Dedifferentiated amniotic fluid mesenchymal stem cell (primary cell): ENCODE measurements at regions not wholly inside any gene's neighbourhood (a gene's known extent, or its start where the extent isn't known, plus 50 kb on each side); places are given as distances from the start of the nearest gene placed in this dataset.
"Not testable (repeated sequence)": the region's sequence is repeated elsewhere in the genome, so short reads cannot be mapped to it uniquely, and the experiment has no call there.

Experiments
- DNase-seq: peaks from one replicate; pipeline ENCODE4 v3.0.0-alpha.2; 2016; ENCODE audit errors: extremely low spot score

DNA sequence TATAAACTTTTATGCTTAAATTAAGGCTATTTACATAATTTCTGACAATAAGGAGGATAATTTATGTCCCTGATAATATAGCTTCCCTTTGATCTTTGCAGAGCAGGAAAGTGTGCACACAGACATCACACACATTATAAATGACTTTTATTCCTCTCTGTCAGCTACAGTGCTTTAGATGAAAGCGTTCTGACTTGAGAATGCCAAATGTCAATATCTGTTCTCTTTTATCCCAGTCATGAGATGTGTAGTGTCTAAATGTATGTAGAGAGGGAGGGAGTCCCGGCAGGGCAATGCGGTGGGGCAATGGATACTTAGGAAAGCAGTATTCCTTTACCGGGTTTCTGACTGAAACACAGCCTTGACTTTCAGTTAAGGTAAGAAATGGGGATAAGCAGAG lies 225.4 kb upstream of the CHORDC1 start:
- no peak for DNase-seq

DNA sequence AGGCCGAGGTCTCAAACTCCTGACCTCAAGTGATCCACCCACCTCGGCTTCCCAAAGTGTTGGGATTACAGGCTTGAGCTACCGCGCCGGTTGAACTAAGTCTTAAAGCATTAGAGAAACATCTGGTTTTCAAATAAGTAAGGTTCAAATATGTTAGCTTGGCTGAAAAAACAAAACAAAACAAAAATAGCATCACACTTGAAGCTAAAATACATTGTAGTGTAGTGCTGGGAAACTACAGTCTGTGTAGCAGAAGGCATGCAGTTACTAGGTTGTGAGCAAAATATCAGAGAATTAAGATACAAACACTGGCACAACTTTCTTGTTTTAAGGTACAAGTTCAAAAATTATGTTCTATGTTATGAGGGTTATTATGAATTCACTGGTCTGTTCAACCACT lies 224.8 kb upstream of the CHORDC1 start:
- no peak for DNase-seq

DNA sequence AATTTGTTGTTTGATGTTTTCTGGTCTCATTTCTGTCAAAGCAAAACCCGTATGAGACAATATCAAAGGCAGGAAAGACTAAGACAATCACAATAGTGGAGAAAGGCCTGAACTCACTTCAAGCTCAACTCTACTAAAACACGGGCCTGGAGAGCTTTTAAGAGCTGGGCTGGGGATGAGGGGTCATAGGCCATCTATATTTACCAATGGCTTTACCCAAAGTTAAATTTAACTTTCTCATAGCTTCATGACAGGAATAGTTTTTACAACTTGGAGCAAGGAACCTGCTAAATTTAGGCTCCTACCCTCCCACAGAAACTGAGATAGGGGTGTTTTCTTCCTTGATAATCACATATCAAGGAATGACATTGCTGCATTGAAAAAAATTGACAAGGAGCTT lies 223.4 kb upstream of the CHORDC1 start:
- no peak for DNase-seq

DNA sequence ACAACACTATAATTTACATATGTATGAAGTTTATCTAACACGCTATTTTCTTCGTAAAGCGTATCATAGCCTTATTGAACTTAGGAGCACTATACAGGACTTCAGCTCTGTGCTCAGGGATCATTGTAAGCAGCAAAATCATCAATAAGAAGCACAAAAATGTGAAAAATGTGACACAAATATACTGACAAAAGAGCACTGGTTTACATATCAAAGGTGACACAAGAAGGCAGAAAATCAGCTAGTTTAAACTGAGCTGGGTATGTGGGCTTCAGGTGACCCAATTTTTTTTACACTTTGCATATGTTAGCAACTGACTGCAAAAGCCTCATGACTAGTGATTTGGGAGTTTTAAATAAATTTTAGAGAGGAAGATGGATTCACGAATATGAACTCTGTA lies 215.2 kb upstream of the CHORDC1 start:
- DNase-seq: no peak

DNA sequence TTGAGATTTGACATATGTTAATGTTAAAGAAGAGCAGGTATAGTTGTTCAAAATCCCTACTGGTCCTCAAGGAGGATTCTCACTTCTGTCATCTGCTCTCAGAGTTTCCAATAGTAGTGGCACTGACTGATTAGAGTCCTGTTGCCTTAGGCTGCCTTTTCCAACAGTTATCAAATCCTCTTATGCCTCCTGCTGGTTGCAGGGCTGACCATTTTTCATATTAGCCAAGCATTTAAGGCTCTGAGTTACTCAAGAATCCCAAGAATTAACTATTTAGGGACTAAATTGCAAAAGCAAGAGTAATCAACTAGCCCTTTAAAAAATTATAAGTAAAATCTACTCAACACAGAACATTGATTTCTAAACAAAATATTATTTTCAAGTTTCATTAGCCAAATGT lies 212.0 kb upstream of the CHORDC1 start:
- no peak for DNase-seq

- no peak for DNase-seq
These were observed 206.0 kb upstream of the CHORDC1 start for GRCh38 chr11:90428836-90429235.

GRCh38 chr11:90426442-90426841 lies 203.6 kb upstream of the CHORDC1 start:
- DNase-seq: no peak

DNA sequence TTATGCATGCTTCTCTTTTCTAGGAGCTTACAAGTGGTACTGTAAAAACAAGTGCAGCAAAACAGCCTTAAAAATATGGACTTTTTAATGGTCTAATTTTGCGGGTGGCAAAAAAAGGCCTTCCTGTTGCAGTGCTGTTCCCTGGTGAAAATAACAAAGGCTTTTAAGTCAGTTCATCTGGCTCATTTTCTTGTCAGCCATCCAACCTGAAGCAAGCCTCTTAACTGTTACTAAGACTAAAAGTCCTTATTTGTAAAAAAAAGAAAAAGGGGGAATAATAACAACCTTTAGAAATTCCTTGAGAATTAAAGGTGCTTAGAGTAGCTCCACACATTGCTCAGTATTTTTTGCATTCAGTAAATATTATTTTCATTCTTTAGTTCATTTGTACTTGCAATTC lies 200.5 kb upstream of the CHORDC1 start:
- no peak for DNase-seq

- DNase-seq: not testable (repeated sequence)
These were observed 199.9 kb upstream of the CHORDC1 start for GRCh38 chr11:90422787-90423186.

GRCh38 chr11:90414221-90414620 lies 191.4 kb upstream of the CHORDC1 start:
- DNase-seq: no peak

GRCh38 chr11:90407350-90407749 lies 184.5 kb upstream of the CHORDC1 start:
- DNase-seq: no peak

DNA sequence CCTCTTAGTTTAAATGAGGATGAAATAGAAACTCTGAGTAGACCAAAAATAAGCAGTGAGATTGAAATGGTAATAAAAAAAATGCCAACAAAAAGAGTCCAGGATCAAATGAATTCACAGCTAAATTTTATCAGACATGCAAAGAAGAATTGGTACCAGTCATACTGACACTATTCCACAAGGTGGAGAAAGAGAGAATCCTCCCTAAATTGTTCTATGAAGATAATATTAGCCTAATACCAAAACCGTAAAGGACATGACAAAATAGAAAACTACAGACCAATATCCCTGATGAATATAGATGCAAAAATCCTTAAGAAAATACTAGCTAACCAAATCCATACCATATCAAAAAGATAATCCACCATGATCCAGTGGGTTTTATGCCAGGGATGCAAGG lies 169.8 kb upstream of the CHORDC1 start:
- no peak for DNase-seq

- DNase-seq: no peak
These were observed 168.9 kb upstream of the CHORDC1 start for GRCh38 chr11:90391756-90392155.

- no peak for DNase-seq
These were observed 157.4 kb upstream of the CHORDC1 start for GRCh38 chr11:90380206-90380605.

GRCh38 chr11:90373971-90374370 lies 151.1 kb upstream of the CHORDC1 start:
- no peak for DNase-seq

- no peak for DNase-seq
These were observed 141.7 kb upstream of the CHORDC1 start for GRCh38 chr11:90364527-90364926.

- no peak for DNase-seq
These were observed 140.9 kb upstream of the CHORDC1 start for GRCh38 chr11:90363739-90364138.

DNA sequence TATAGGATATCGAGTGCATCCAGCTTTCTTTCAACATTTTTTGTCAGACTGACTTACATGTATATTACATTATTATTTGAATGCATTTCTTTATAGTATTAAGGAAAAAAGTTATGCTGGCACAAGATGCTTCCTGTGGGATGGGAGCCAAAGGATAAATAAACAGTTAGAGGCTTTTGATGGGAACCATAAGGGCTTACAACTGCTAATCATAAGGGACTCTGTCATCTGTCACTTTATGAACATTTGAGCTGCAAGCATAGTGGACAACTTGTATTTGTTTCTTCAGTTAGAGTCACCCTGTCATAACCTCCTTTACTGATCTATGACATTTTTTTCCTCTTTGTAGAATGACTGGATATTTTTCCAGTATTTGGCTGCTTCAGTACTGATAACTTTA lies 132.4 kb upstream of the CHORDC1 start:
- no peak for DNase-seq

GRCh38 chr11:90349731-90350130 lies 126.9 kb upstream of the CHORDC1 start:
- DNase-seq: no peak

GRCh38 chr11:90344546-90344945 lies 121.7 kb upstream of the CHORDC1 start:
- no peak for DNase-seq

DNA sequence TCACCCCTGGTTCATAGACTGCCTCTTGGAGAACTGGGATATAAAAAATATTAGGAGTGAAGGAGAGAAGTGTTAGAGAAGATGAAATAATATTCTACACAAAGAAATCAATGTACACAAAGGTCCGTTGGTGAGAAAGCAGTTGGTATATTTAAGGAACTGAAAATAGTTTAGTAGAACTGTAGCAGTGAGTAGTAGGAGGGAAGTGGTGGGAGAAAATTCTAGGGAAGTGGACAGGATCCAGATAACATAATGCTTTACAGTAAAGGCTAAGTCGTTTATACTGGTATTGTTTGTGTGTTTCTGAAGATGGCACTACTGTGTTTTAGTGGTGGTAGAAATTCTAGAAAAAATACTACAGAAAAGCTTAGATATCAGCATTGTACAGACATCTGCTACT lies 120.8 kb upstream of the CHORDC1 start:
- DNase-seq: no peak

- no peak for DNase-seq
These were observed 119.1 kb upstream of the CHORDC1 start for GRCh38 chr11:90341986-90342385.

GRCh38 chr11:90332415-90332814 lies 109.6 kb upstream of the CHORDC1 start:
- DNase-seq: no peak

DNA sequence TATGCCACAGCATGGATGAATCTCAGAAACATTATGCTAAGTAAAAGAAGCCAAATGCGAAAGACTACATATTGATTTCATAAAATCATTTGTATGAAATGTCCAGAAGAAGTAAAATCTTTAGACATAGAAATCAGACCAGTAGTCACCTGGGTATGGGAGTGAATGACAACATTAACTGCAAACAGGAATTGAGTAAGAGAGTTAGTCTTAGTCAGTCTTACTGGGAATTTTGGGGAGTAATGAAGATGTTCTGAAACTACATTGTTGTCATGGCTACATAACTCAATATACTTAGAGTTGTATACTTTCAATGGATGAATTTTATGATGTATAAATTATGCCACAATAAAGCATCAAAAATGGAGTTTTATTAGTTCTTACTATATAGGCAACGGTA lies 107.8 kb upstream of the CHORDC1 start:
- DNase-seq: no peak

DNA sequence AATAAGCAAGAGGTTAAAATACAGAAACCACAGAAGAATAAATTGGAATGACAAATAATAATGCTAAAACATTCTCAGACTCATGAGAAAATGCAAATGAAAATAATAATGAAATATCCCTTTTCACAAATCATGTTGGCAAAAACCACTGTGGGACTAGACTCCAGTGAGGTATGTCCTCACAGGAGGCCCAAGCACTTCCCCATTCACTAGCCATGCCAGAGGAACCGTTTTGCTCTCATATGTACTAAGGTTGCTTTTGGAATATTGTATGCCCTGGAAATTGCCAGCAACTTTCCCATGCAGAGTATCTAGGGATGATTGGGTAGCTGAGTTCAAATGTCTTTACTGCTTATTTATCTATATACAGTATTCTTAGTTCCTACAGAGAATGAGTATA lies 106.2 kb upstream of the CHORDC1 start:
- DNase-seq: no peak
